GM12891 (cell line): ENCODE measurements at regions not wholly inside any gene's neighbourhood (a gene's known extent, or its start where the extent isn't known, plus 50 kb on each side); places are given as distances from the start of the nearest gene placed in this dataset.

Experiments
- PAX5 ChIP-seq: IDR thresholded peaks from 2 replicates; pipeline ENCODE4 v1.6.1; 2011; ENCODE audit warnings: low read length, moderate library complexity, mild to moderate bottlenecking; ENCODE audit not compliant: insufficient read depth, severe bottlenecking
- POLR2A ChIP-seq: IDR thresholded peaks from 2 replicates; pipeline ENCODE4 v1.6.1; 2011; ENCODE audit warnings: low read depth, low read length, control low read depth
- POLR2AphosphoS5 ChIP-seq: IDR thresholded peaks from 2 replicates; pipeline ENCODE4 v1.6.1; 2011; ENCODE audit warnings: low read depth, low read length, control low read depth
- POU2F2 ChIP-seq: IDR thresholded peaks from 2 replicates; pipeline ENCODE4 v1.6.1; 2011; ENCODE audit warnings: low read depth, mild to moderate bottlenecking, control low read depth, low read length, moderate library complexity
- SPI1 ChIP-seq: IDR thresholded peaks from 2 replicates; pipeline ENCODE4 v1.6.1; 2011; ENCODE audit warnings: low read depth, low read length, control low read depth
- TAF1 ChIP-seq: IDR thresholded peaks from 2 replicates; pipeline ENCODE4 v1.6.1; 2011; ENCODE audit warnings: low read depth, low read length, control low read depth

GRCh38 chr18:44520981-44521667 is 159.6 kb upstream of the SETBP1 start:
- TF ChIP-seq POLR2A (no peak), POLR2AphosphoS5 (no peak), PAX5 (no peak), TAF1 (no peak), SPI1 (no peak), POU2F2 (no peak)
